GM12891 (cell line): ENCODE measurements at regions not wholly inside any gene's neighbourhood (a gene's known extent, or its start where the extent isn't known, plus 50 kb on each side); places are given as distances from the start of the nearest gene placed in this dataset.

ENCODE experiments used
- DNase-seq: peaks from one replicate; pipeline ENCODE4 v3.0.0; 2011; ENCODE audit warnings: low spot score; ENCODE audit not compliant: insufficient read length
- FAIRE-seq: peaks from 2 replicates; lab custom pipeline; 2011; peaks lifted over from hg19 to GRCh38; lab: Jason Lieb, UNC
- PAX5 ChIP-seq: IDR thresholded peaks from 2 replicates; pipeline ENCODE4 v1.6.1; 2011; ENCODE audit warnings: low read length, moderate library complexity, mild to moderate bottlenecking; ENCODE audit not compliant: insufficient read depth, severe bottlenecking
- POLR2A ChIP-seq: IDR thresholded peaks from 2 replicates; pipeline ENCODE4 v1.6.1; 2011; ENCODE audit warnings: low read depth, low read length, control low read depth
- POLR2AphosphoS5 ChIP-seq: IDR thresholded peaks from 2 replicates; pipeline ENCODE4 v1.6.1; 2011; ENCODE audit warnings: low read depth, low read length, control low read depth
- POU2F2 ChIP-seq: IDR thresholded peaks from 2 replicates; pipeline ENCODE4 v1.6.1; 2011; ENCODE audit warnings: low read depth, mild to moderate bottlenecking, control low read depth, low read length, moderate library complexity
- SPI1 ChIP-seq: IDR thresholded peaks from 2 replicates; pipeline ENCODE4 v1.6.1; 2011; ENCODE audit warnings: low read depth, low read length, control low read depth
- TAF1 ChIP-seq: IDR thresholded peaks from 2 replicates; pipeline ENCODE4 v1.6.1; 2011; ENCODE audit warnings: low read depth, low read length, control low read depth

DNA sequence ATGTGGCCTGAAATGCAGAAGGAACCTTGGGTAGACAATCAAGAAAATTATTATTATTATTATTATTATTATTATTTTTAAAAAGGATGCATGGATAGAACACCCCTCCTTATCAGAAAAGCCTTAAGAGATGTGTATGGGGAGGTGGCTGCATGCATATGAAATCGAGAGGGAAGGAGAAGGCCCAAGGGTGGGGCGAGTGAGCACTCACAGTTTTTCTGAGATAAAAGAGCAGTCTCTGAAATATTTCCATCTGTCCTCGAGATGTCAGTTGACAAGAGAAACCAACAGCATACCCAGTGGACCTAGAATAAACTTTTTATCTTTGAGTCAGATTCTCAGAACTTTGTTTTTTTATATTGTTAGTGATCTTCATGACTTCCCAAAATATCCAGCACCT lies 282.9 kb downstream of the GPD2 start:
- no peak for FAIRE-seq
- TF ChIP-seq POLR2AphosphoS5 (no peak), POU2F2 (no peak), TAF1 (no peak), PAX5 (no peak), SPI1 (no peak), POLR2A (no peak)
- no peak for DNase-seq

DNA sequence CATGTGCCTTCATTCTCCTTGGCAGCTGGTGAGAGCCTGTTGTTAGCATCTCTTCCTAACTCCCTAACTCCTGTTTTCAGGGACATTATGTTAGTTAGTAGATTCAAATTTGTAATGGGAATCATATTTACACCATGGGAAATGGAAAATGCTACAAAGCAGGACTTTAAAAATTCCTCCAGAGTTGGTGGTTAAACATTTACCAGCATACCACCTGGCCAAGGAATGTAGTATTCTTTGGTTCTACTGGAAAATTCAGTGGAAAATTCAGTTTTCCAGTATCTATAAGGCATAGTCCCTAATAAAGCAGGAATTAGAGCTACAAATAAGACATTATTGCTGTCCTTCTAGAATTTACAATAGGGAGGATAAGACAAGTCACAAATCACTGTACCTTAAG lies 291.7 kb downstream of the GPD2 start:
- FAIRE-seq (no peak), DNase-seq (no peak)
- TF ChIP-seq PAX5 (no peak), SPI1 (no peak), POU2F2 (no peak), POLR2AphosphoS5 (no peak), TAF1 (no peak), POLR2A (no peak)

DNA sequence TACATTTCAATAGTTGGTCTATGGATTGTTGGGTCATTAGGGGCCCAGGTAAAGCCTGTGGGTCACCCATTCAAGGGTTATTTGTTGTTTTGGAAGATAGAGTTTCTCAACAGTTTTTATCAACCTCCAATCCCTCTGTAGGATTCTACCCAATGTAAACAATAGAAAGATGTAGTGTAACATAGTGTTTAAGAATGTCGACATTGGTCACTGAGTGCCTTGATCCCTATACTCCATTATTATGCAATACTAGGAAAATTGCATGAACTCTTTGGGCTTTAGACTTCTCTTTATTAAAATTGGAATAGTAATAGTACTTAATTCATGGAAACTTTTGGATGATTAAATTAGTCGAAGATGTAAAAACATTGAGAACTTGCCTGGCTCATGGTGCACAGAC lies 292.1 kb downstream of the GPD2 start:
- no peak for FAIRE-seq
- no peak for DNase-seq
- TF ChIP-seq SPI1 = no peak
- no peak for TF ChIP-seq POLR2AphosphoS5
- TF ChIP-seq POU2F2 = no peak
- no peak for TF ChIP-seq TAF1
- no peak for TF ChIP-seq POLR2A
- TF ChIP-seq PAX5 = no peak

DNA sequence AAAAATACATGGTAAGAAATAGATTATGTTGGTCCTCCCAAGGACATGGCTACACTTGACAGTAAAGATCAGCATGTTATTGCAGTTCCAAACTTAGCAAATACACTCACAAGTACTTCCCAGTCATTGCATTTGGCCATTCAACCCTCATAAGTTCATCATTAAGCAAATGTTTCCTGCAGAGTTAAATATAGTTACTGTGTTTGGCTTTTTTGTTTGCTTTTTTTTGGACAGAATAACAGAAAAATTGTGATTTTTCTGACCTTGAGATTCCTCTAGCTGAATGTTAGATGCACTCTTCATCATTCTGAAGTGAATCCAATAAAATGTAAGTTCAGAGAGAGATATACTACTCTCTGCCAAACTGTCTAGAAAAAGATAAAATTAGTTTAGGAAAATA lies 295.3 kb downstream of the GPD2 start:
- FAIRE-seq (no peak), DNase-seq (no peak)
- TF ChIP-seq PAX5 (no peak), SPI1 (no peak), TAF1 (no peak), POLR2AphosphoS5 (no peak), POU2F2 (no peak), POLR2A (no peak)

DNA sequence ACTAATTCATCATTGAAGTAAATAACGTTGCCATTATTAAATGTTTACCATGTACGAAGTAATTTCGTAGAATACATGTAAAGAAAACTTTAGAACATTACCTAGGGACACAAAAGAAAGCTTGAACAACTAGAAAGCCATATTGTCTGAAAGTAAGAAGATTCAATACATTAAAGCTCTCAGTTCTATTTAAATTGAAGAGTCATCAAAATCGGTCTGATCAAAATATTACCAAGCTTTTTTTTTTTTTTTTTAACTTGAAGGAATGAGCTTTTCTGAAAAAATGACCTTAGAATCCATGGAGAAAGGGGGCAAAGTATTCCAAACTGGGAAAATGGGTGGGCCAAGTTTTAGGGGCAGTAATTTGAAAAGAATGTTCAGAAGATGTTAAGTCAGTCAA lies 300.8 kb downstream of the GPD2 start:
- TF ChIP-seq PAX5 (no peak), POLR2A (no peak), POU2F2 (no peak), TAF1 (no peak), SPI1 (no peak), POLR2AphosphoS5 (no peak)
- no peak for FAIRE-seq
- no peak for DNase-seq

DNA sequence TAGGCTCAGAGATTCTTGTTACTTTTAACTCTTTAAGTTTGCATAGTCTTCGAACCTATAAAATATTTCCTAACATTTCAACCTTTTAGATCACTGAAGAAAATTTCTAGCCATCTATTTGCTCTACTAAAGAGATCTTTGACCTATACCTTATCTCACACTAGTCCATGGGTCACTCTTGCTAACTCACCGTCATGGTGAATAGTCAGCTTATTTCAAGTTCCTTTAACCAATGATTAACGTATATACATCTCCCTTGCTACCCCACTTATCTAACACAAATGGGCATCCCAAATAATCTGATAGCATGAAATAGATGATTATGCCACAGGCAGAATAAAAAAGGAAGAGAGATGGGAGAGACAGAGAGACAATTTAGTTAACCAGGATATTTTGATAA lies 303.1 kb downstream of the GPD2 start:
- no peak for TF ChIP-seq PAX5
- no peak for TF ChIP-seq TAF1
- no peak for TF ChIP-seq SPI1
- no peak for FAIRE-seq
- no peak for DNase-seq

DNA sequence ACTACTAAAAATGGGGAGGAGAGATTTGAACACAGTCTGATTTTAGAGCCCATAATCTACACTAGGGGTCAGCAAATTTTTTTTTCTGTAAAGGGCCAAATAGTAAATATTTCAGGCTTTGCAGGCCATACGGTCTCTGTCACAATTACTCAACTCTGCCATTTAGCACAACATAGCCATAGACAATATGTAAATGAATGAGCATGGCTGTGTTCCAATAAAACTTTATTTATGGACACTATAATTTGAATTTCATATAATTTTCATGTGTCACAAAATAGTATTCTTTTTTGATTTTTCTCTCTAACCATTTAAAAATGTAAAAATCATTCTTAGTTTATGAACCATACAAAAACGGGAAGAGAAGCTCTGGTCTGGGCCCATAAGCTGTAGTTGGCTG lies 309.4 kb downstream of the GPD2 start:
- no peak for FAIRE-seq
- TF ChIP-seq POLR2A = no peak
- TF ChIP-seq POLR2AphosphoS5 = no peak
- no peak for TF ChIP-seq SPI1
- TF ChIP-seq PAX5 = no peak
- TF ChIP-seq TAF1 = no peak
- TF ChIP-seq POU2F2 = no peak
- DNase-seq = no peak

DNA sequence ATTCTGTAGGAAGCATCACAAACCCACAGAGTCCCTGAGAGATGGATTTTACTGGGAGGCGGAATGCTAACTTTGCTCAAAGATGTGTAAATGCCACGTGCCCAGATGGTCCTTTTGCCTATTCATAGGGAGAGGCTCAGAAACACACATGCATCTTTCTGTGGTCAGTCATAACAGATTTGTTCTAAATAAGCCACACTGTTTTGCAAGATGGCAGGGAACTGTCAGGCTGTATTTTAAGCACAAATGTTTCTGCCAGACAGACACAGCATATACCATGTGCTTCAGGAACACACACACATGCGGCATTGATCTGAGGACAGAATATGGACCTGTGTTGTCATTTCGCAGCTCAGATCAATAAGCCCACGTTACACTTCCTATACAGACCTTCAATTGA lies 312.0 kb downstream of the GPD2 start:
- no peak for FAIRE-seq
- DNase-seq = no peak
- TF ChIP-seq TAF1 (no peak), SPI1 (no peak), POLR2A (no peak), PAX5 (no peak), POLR2AphosphoS5 (no peak), POU2F2 (no peak)

DNA sequence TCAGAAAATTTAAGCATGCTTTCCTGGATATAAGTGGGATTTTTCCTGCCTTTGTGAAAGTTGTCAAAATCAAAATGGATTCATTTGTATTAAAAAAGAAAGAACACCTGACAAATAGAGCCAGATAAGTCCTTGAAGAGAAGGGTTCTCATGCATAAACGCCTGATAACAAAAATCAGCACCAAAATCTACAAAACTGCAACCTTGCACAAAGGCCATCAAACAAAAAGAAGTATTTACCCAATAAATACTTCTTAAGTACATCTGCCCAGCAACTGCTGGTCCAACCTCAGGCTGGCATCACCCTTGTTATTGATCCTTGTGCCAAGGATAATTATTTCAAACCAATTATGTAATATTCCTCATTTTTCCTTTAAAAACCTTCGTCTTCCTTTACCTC lies 315.9 kb downstream of the GPD2 start:
- no peak for FAIRE-seq
- TF ChIP-seq SPI1 (no peak), POLR2AphosphoS5 (no peak), PAX5 (no peak), POLR2A (no peak), TAF1 (no peak), POU2F2 (no peak)
- DNase-seq = no peak

DNA sequence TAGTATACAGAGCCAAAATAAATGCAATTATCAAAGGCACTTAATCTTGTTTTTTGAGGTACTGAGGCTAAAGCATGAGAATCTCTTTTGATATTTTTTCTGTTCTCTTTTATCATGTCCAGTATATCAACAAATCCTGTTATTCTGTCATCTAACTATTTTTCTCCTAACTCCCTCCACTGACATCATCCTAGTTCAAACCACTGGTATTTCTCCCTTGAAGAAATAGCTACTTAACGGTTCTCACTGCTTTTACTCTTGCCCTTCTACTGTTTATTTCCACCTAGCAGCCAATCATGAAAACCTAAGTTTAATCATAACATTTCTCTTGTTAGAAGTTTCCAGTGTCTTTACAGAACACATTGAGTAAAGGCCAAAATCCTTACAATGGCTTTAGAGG lies 317.6 kb downstream of the GPD2 start:
- FAIRE-seq (no peak), DNase-seq (no peak)
- TF ChIP-seq PAX5 (no peak), POU2F2 (no peak), POLR2A (no peak), POLR2AphosphoS5 (no peak), TAF1 (no peak), SPI1 (no peak)

DNA sequence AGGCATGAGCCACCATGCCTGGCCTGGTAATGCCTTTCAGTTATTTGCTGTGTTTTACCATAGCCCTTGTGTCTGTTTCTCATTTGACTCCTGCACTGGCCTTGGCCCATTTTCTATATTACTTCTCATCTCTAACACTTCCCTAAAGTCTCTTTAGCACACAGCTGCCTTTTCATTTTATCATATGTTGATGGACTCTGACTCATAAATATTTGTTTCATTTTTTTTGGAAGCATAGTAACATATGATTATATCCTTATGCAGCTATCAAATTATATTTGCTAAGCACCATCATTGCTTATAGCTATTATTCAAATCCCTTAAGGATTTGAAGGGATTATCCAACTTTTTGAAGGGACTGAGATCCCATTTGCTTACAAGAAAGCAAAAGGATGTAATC lies 320.3 kb downstream of the GPD2 start:
- no peak for TF ChIP-seq POU2F2
- TF ChIP-seq SPI1 = no peak
- no peak for TF ChIP-seq POLR2AphosphoS5
- TF ChIP-seq PAX5 = no peak
- TF ChIP-seq POLR2A = no peak
- DNase-seq = no peak
- FAIRE-seq = no peak
